ENCODE measurements at regions not wholly inside any gene's neighbourhood (a gene's known extent, or its start where the extent isn't known, plus 50 kb on each side); places are given as distances from the start of the nearest gene placed in this dataset.

DNA sequence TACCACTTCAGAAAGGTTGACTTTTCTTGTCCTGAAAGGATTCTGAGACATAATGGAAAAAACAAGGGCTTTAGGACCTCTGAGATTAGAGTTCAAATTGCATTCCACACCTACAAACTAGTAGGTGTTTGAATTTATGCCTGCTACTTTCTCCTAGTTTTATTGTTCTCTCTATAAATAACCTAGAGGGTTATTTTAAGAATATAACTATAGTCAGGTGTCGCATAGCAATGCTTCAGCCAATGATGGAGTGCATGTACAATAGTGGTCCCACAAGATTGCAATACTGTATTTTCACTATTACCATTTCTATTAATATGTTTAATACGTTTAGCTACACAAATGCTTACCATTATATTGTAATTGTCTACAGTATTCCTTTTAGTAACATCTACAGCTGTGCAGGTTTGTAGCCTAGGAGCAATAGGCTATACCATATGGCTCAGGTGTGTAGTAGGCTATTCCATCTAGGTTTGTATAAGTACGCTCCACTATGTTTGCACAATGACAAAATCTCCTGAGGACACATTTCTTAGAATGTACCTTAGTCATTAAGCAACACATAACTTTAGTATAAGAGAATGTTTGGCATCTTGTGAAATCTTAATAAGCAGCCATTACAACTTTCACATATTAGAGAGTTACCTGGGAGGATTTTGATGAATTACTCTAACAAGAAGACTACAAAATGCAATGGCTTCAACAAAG, 1352.5 kb downstream of the ZPLD1 start:
- no peak for DNase-seq (ENCODE audit: low spot score)
- ATAC-seq (ENCODE audit: low FRiP score) = no peak

DNA sequence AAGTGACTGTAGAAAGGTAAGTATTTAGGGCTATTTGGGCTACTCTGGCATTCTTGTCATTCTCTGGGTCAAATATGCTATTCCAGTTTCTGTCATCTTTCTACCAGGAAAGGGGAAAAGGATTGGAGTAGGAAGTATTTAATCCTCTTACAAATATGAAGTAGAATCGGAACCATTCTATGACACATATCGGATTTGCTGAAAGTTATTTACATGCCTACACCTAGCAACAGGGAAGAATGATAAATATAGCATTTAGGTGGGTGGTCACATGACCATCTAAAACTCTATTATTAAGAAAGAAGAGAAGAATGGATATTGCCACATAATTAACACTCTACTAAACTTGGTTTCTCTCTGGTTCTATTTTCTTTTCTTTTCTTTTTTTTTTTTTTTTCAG, 1353.1 kb downstream of the ZPLD1 start:
- DNase-seq (ENCODE audit: low spot score) (no peak), ATAC-seq (ENCODE audit: low FRiP score) (no peak)
- no peak for TF ChIP-seq CTCF (IDR thresholded peaks at IDR 0.05)

More for the DNA sequence above, 1352.5 kb downstream of the ZPLD1 start:
- TF ChIP-seq CTCF (IDR thresholded peaks at IDR 0.05) = no peak

- no peak for ATAC-seq (ENCODE audit: low FRiP score)
- no peak for TF ChIP-seq CTCF (IDR thresholded peaks at IDR 0.05)
Observed at GRCh38 chr3:103791786-103792515, 1357.1 kb downstream of the ZPLD1 start.

GRCh38 chr3:103794656-103795055, 1359.8 kb downstream of the ZPLD1 start:
- no peak for ATAC-seq (ENCODE audit: low FRiP score)
- no peak for DNase-seq (ENCODE audit: low spot score)
- TF ChIP-seq CTCF (IDR thresholded peaks at IDR 0.05) = no peak

More at GRCh38 chr3:103791786-103792515, 1357.1 kb downstream of the ZPLD1 start:
- no peak for DNase-seq (ENCODE audit: low spot score)

GRCh38 chr3:103796068-103796467, 1361.3 kb downstream of the ZPLD1 start:
- DNase-seq (ENCODE audit: low spot score) = no peak
- ATAC-seq (ENCODE audit: low FRiP score) = no peak
- no peak for TF ChIP-seq CTCF (IDR thresholded peaks at IDR 0.05)

- no peak for ATAC-seq (ENCODE audit: low FRiP score)
- no peak for TF ChIP-seq CTCF (IDR thresholded peaks at IDR 0.05)
- no peak for DNase-seq (ENCODE audit: low spot score)
Observed at GRCh38 chr3:103803787-103804186, 1369.0 kb downstream of the ZPLD1 start.

- ATAC-seq (ENCODE audit: low FRiP score) = no peak
- no peak for TF ChIP-seq CTCF (IDR thresholded peaks at IDR 0.05)
- DNase-seq (ENCODE audit: low spot score) = no peak
Observed at GRCh38 chr3:103810167-103810566, 1375.4 kb downstream of the ZPLD1 start.
